ENCODE measurements at regions not wholly inside any gene's neighbourhood (a gene's known extent, or its start where the extent isn't known, plus 50 kb on each side); places are given as distances from the start of the nearest gene placed in this dataset.

DNA sequence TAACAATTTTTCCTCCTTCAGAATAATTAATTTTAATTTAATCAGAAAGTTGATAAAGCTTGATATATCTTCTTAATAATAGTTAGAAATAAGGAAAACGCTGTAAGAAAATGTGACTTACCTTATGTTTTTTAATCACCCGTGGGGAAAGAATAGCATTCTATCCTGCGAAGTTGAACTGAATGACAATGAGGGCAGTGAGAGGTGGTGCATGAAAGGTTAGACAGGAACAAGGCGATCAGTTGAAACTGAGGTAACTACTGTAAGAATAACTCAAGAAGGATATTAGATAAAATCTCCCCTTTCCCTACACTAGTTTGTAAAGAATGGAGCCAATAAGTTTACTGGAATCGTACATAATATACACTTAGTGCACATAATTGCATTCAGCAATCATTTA is 655.0 kb upstream of the NCAM2 start:
- Histone ChIP-seq H3K4me3 (no peak overlapping the region), H3K27me3 (no peaks in the 10 kb centered on the region), H3K27ac (no peak overlapping the region), H3K9me3 (no peaks in the 10 kb centered on the region), H3K4me1 (no peaks in the 10 kb centered on the region), H3K36me3 (no peaks in the 10 kb centered on the region)
- intact Hi-C loops (cut with DNase I) = no loop called here
- no peak for DNase-seq
- TF ChIP-seq, protein P1, sequence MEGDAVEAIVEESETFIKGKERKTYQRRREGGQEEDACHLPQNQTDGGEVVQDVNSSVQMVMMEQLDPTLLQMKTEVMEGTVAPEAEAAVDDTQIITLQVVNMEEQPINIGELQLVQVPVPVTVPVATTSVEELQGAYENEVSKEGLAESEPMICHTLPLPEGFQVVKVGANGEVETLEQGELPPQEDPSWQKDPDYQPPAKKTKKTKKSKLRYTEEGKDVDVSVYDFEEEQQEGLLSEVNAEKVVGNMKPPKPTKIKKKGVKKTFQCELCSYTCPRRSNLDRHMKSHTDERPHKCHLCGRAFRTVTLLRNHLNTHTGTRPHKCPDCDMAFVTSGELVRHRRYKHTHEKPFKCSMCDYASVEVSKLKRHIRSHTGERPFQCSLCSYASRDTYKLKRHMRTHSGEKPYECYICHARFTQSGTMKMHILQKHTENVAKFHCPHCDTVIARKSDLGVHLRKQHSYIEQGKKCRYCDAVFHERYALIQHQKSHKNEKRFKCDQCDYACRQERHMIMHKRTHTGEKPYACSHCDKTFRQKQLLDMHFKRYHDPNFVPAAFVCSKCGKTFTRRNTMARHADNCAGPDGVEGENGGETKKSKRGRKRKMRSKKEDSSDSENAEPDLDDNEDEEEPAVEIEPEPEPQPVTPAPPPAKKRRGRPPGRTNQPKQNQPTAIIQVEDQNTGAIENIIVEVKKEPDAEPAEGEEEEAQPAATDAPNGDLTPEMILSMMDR (IDR thresholded peaks at IDR 0.05) = no peak
- no peak for ATAC-seq

DNA sequence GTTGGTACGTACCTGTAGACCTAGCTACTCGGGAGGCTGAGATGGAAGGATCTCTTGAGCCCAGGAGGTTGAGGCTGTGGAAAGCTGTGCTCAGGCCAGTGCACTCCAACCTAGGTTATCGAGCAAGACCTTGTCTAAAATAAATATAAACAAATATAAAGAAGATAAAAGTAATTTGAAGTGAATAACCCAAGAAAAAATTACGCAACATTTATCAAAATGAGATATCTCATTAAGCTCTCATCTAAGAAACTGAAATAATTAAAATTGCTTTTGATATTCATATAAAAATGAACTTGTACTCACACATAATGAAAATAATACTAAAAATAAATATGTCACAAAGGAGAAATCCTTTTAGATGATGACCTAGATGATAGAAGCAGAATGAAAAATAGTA is 647.1 kb upstream of the NCAM2 start:
- no peak for DNase-seq
- no peaks in the 10 kb centered on the region for H3K9me3 ChIP-seq
- H3K36me3 ChIP-seq = no peaks in the 10 kb centered on the region
- no peak overlapping the region for H3K27ac ChIP-seq
- ATAC-seq = no peak
- no peaks in the 10 kb centered on the region for H3K27me3 ChIP-seq
- intact Hi-C loops (cut with DNase I) = no loop called here
- H3K4me3 ChIP-seq = no peak overlapping the region
- no peaks in the 10 kb centered on the region for H3K4me1 ChIP-seq
- TF ChIP-seq, protein P1 (IDR thresholded peaks at IDR 0.05) = no peak

DNA sequence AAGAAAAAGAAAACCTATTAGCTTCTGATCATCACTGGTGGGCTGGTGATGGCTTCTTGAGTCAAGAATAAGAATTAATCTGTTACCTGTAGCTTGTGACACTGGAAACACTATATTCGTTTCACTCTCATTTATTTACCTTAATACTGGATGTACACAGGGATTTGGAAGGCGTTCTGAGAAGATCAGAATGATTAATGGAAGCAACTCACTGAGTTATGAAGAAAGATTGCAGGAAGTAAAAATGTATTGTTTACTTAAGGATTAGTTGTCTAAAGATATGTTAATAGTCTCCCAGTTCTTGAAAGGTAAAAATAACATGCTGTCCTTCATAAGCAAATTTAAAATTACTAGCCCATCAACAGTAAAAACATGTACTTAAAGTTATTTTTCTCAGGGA is 644.9 kb upstream of the NCAM2 start:
- no peaks in the 10 kb centered on the region for H3K4me1 ChIP-seq
- H3K4me3 ChIP-seq = no peak overlapping the region
- ATAC-seq (no peak), DNase-seq (no peak)
- intact Hi-C loops (cut with DNase I) = no loop called here
- TF ChIP-seq, protein P1 (IDR thresholded peaks at IDR 0.05) = no peak
- H3K9me3 ChIP-seq = no peaks in the 10 kb centered on the region
- H3K36me3 ChIP-seq = no peaks in the 10 kb centered on the region
- H3K27ac ChIP-seq = no peak overlapping the region
- no peaks in the 10 kb centered on the region for H3K27me3 ChIP-seq

DNA sequence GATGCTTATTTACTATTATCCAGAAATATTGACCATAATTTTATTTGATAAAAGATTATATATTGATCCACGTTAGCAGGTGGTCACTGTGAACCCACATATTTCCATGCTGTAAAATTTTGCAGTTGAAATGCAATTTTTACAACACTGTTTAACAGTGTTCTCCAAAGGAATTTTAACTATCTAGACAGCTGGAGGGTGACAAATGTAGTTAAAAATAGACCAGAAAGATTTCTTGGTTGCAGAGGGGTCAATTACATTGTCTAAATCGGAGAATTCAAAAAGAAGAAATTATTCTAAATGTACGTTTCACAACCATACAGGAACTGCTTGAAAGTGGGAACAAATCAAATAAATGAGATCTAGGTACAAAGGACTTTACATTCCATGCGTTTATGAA is 625.2 kb upstream of the NCAM2 start:
- DNase-seq = no peak
- Histone ChIP-seq H3K4me1 (no peaks in the 10 kb centered on the region), H3K27me3 (no peaks in the 10 kb centered on the region), H3K36me3 (no peaks in the 10 kb centered on the region), H3K27ac (no peak overlapping the region), H3K9me3 (no peaks in the 10 kb centered on the region), H3K4me3 (no peak overlapping the region)
- ATAC-seq = no peak
- intact Hi-C loops (cut with DNase I) = no loop called here
- TF ChIP-seq, protein P1 (IDR thresholded peaks at IDR 0.05) = no peak

DNA sequence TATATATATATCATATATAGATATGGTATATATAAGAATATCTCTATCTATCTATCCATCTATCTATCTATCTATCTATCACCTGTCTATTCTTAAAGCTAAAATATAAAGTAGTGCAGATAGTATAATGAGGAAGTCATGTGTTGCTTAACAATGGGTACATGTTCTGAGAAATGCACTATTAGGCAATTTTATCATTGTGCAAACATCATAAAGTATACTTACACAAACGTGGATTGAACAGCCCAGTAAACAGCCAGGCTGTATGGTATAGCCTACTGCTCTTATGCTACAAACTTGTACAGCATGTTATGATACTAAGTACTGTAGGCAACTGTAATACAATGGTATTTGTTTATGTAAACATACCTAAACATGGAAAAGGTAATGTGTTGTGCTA is 621.0 kb upstream of the NCAM2 start:
- no peaks in the 10 kb centered on the region for H3K36me3 ChIP-seq
- no peaks in the 10 kb centered on the region for H3K27me3 ChIP-seq
- intact Hi-C loops (cut with DNase I) = no loop called here
- DNase-seq (no peak), ATAC-seq (peak; percentile 48)
- no peak overlapping the region for H3K4me3 ChIP-seq
- TF ChIP-seq, protein P1 (IDR thresholded peaks at IDR 0.05) = no peak
- H3K9me3 ChIP-seq = no peaks in the 10 kb centered on the region
- no peak overlapping the region for H3K27ac ChIP-seq
- H3K4me1 ChIP-seq = no peaks in the 10 kb centered on the region

DNA sequence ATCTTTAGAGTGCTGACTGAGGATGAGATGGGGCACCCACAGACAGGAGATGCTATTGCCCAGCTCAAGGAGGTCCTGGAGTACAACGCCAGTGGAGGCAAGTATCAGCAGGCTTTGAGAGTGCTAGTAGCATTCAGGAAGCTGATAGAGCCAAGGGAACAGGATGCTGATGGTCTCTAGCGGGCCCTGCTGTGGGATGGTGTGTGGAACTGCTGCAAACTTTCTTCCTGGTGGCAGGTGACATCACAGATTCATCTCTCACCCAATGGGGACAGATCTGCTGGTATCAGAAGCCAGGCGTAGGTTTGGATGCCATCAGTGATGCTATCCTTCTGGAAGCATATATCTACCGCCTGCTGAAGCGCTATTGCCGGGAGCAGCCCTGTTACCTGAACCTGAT is 609.8 kb upstream of the NCAM2 start:
- no peaks in the 10 kb centered on the region for H3K27me3 ChIP-seq
- DNase-seq (no peak), ATAC-seq (no peak)
- intact Hi-C loops (cut with DNase I) = no loop called here
- H3K27ac ChIP-seq = no peak overlapping the region
- peaks cover 16% of the 10 kb centered on the region for H3K9me3 ChIP-seq
- H3K4me3 ChIP-seq = no peak overlapping the region
- TF ChIP-seq, protein P1 (IDR thresholded peaks at IDR 0.05) = no peak
- H3K36me3 ChIP-seq = no peaks in the 10 kb centered on the region
- H3K4me1 ChIP-seq = no peaks in the 10 kb centered on the region
